ENCODE measurements at regions not wholly inside any gene's neighbourhood (a gene's known extent, or its start where the extent isn't known, plus 50 kb on each side); places are given as distances from the start of the nearest gene placed in this dataset.

- Histone ChIP-seq H4K20me1 (ENCODE audit: insufficient read depth, low read length) (no peaks in the 10 kb centered on the region), H3K4me2 (ENCODE audit: low read depth, low read length) (no peak overlapping the region), H3K36me3 (replicated peaks in 1 of 2; ENCODE audit: control insufficient read depth in 1 of 2, insufficient read depth in 2 of 2, low read length in 2 of 2) (no peaks in the 10 kb centered on the region), H3K9me3 (ENCODE audit: low read length) (no peaks in the 10 kb centered on the region), H3K9ac (ENCODE audit: insufficient read depth, low read depth, low read length) (no peak overlapping the region), H3K79me2 (ENCODE audit: insufficient read depth, low read length) (no peaks in the 10 kb centered on the region), H2AFZ (ENCODE audit: low read length) (no peak overlapping the region), H3K4me1 (ENCODE audit: insufficient read depth, low read length) (peaks cover 46% of the 10 kb centered on the region), H3K27me3 (ENCODE audit: control insufficient read depth in 1 of 2, insufficient read depth in 2 of 2, low read length in 2 of 2) (no peaks in the 10 kb centered on the region), H3K4me3 (replicated peaks in 1 of 3; ENCODE audit: insufficient read depth in 1 of 3, low read depth in 2 of 3, low read length in 3 of 3) (no peak overlapping the region), H3K27ac (ENCODE audit: extremely low read length, insufficient read depth, low read length) (no peak overlapping the region)
- TF ChIP-seq PRMT3 (CRISPR knock-in tag; IDR thresholded peaks at IDR 0.05; ENCODE audit: borderline replicate concordance, low read depth) (no peak), DNMT3B (CRISPR knock-in tag; conservative IDR thresholded peaks at IDR 0.05) (no peak), TMF1 (CRISPR knock-in tag; IDR thresholded peaks at IDR 0.05; ENCODE audit: low read depth) (no peak), CREB3 (CRISPR knock-in tag; IDR thresholded peaks at IDR 0.05) (no peak), SCMH1 (CRISPR knock-in tag; IDR thresholded peaks at IDR 0.05; ENCODE audit: borderline replicate concordance) (no peak), ZNF33B (CRISPR knock-in tag; IDR thresholded peaks at IDR 0.05) (no peak), ZNF235 (CRISPR knock-in tag; IDR thresholded peaks at IDR 0.05; ENCODE audit: borderline replicate concordance) (no peak), ZNF33A (CRISPR knock-in tag; IDR thresholded peaks at IDR 0.05; ENCODE audit: borderline replicate concordance) (no peak), ADNP (CRISPR knock-in tag; IDR thresholded peaks at IDR 0.05) (no peak)
- FAIRE-seq, result no peak
- DNase-seq (ENCODE audit: low spot score), result no peak
- ATAC-seq, result no peak
- intact Hi-C loops (cut with micrococcal nuclease; ENCODE audit: unreplicated experiment), result no loop called here
- no TSS peak for BruUV-seq (replicated peaks)
- POLR2A ChIA-PET, result no interaction called here
- WGBS (ENCODE audit: low lambda C conversion rate), result 54% methylated on average over 3 of the region's 3 CpGs
- in situ Hi-C loops (cut with HindIII; ENCODE audit: extremely low pct_ligation_motif_present, low pct_unique_long_range_greater_than_20kb), result no loop called here
- CTCF ChIA-PET (ENCODE audit: low intra/inter-chr PET ratio, low total read pairs), result no interaction called here
Observed at GRCh38 chr12:53809005-53809404, 57.2 kb upstream of the CISTR start.

- peaks cover 33% of the 10 kb centered on the region for H3K4me1 ChIP-seq (ENCODE audit: insufficient read depth, low read length)
- intact Hi-C loops (cut with micrococcal nuclease; ENCODE audit: unreplicated experiment) (no loop called here), in situ Hi-C loops (cut with HindIII; ENCODE audit: extremely low pct_ligation_motif_present, low pct_unique_long_range_greater_than_20kb) (no loop called here)
- no peak overlapping the region for H2AFZ ChIP-seq (ENCODE audit: low read length)
- ChIA-PET POLR2A (no interaction called here), CTCF (ENCODE audit: low intra/inter-chr PET ratio, low total read pairs) (no interaction called here)
- peaks cover 0 to under 1% of the 10 kb centered on the region in 2 experiments; a peak in 1 of 5 replicates for H3K27me3 ChIP-seq (ENCODE audit: control insufficient read depth in 1 of 2, insufficient read depth in 2 of 2, low read length in 2 of 2)
- H3K36me3 ChIP-seq (replicated peaks in 1 of 2; ENCODE audit: control insufficient read depth in 1 of 2, insufficient read depth in 2 of 2, low read length in 2 of 2), result no peaks in the 10 kb centered on the region
- H3K9ac ChIP-seq (ENCODE audit: insufficient read depth, low read depth, low read length), result no peak overlapping the region
- no peak overlapping the region for H3K27ac ChIP-seq (ENCODE audit: extremely low read length, insufficient read depth, low read length)
- no peaks in the 10 kb centered on the region for H3K9me3 ChIP-seq (ENCODE audit: low read length)
- DNase-seq (ENCODE audit: low spot score), result no peak
- H3K4me3 ChIP-seq (replicated peaks in 1 of 3; ENCODE audit: insufficient read depth in 1 of 3, low read depth in 2 of 3, low read length in 3 of 3), result no peak overlapping the region
- no peak for ATAC-seq
- no peak for FAIRE-seq
- 13% methylated on average over 1 of the region's 1 CpG for WGBS (ENCODE audit: low lambda C conversion rate)
- H4K20me1 ChIP-seq (ENCODE audit: insufficient read depth, low read length), result no peaks in the 10 kb centered on the region
- BruUV-seq (replicated peaks), result no TSS peak
- no peaks in the 10 kb centered on the region for H3K79me2 ChIP-seq (ENCODE audit: insufficient read depth, low read length)
- no peak overlapping the region for H3K4me2 ChIP-seq (ENCODE audit: low read depth, low read length)
- TF ChIP-seq GMEB2 (CRISPR knock-in tag; IDR thresholded peaks at IDR 0.05; ENCODE audit: low read depth) (no peak), PLRG1 (conservative IDR thresholded peaks at IDR 0.05) (no peak), KDM5B (CRISPR knock-in tag; IDR thresholded peaks at IDR 0.05; ENCODE audit: borderline replicate concordance) (no peak), NFE2L2 (IDR thresholded peaks at IDR 0.05; ENCODE audit: low read length) (no peak), ZNF816 (CRISPR knock-in tag; IDR thresholded peaks at IDR 0.05; ENCODE audit: borderline replicate concordance) (no peak), SRY (CRISPR knock-in tag; IDR thresholded peaks at IDR 0.05) (no peak), PAWR (CRISPR knock-in tag; IDR thresholded peaks at IDR 0.05; ENCODE audit: borderline replicate concordance) (no peak), SMC3 (IDR thresholded peaks at IDR 0.05; ENCODE audit: low read length) (no peak)
- TF ChIP-seq, protein P1, sequence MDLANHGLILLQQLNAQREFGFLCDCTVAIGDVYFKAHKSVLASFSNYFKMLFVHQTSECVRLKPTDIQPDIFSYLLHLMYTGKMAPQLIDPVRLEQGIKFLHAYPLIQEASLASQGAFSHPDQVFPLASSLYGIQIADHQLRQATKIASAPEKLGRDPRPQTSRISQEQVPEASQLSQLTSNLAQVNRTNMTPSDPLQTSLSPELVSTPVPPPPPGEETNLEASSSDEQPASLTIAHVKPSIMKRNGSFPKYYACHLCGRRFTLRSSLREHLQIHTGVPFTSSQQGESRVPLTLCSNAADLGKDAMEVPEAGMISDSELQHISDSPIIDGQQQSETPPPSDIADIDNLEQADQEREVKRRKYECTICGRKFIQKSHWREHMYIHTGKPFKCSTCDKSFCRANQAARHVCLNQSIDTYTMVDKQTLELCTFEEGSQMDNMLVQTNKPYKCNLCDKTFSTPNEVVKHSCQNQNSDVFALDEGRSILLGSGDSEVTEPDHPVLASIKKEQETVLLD (CRISPR knock-in tag; IDR thresholded peaks at IDR 0.05; ENCODE audit: low read depth), result no peak
Observed at GRCh38 chr12:53810950-53811349, 59.2 kb upstream of the CISTR start.

Measured in HepG2 (cell line).